ENCODE measurements at regions not wholly inside any gene's neighbourhood (a gene's known extent, or its start where the extent isn't known, plus 50 kb on each side); places are given as distances from the start of the nearest gene placed in this dataset.

DNA sequence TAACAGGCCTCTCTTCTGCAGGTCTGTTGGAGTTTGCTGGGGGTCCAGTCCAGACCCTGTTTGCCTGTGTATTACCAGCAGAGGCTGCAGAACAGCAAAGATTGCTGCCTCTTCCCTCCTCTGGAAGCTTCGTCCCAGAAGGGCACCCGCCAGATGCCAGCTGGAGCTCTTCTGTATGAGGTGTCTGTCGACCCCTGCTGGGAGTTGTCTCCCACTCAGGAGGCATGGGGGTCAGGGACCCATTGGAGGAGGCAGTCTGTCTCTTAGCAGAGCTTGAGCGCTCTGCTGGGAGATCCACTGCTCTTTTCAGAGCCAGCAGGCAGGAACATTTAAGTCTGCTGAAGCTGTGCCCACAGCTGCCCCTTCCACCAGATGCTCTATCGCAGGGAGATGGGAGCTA, 361.1 kb upstream of the NRP1 start:
- TF ChIP-seq, protein P1, sequence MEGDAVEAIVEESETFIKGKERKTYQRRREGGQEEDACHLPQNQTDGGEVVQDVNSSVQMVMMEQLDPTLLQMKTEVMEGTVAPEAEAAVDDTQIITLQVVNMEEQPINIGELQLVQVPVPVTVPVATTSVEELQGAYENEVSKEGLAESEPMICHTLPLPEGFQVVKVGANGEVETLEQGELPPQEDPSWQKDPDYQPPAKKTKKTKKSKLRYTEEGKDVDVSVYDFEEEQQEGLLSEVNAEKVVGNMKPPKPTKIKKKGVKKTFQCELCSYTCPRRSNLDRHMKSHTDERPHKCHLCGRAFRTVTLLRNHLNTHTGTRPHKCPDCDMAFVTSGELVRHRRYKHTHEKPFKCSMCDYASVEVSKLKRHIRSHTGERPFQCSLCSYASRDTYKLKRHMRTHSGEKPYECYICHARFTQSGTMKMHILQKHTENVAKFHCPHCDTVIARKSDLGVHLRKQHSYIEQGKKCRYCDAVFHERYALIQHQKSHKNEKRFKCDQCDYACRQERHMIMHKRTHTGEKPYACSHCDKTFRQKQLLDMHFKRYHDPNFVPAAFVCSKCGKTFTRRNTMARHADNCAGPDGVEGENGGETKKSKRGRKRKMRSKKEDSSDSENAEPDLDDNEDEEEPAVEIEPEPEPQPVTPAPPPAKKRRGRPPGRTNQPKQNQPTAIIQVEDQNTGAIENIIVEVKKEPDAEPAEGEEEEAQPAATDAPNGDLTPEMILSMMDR (conservative IDR thresholded peaks at IDR 0.05 in 1 of 2, IDR thresholded peaks at IDR 0.05 in 1 of 2; ENCODE audit: low read depth in 1 of 2, low read length in 2 of 2): no peak
- TF ChIP-seq EZH2 (IDR thresholded peaks at IDR 0.05; ENCODE audit: low read length, missing control alignments): no peak
